DMS53 treated with DMSO at 0.1 percent for 48 hours (cell line): ENCODE measurements at regions not wholly inside any gene's neighbourhood (a gene's known extent, or its start where the extent isn't known, plus 50 kb on each side); places are given as distances from the start of the nearest gene placed in this dataset.
A peak's percentile ranks its signal among the peaks of the same experiment; 100 is the strongest.

Source experiments
- DNase-seq: peaks from one replicate; lab custom pipeline; 2025; ENCODE audit not compliant: unreplicated experiment; lab: John Stamatoyannopoulos, UW

GRCh38 chr9:105828171-105828570, 133.8 kb downstream of the TMEM38B start:
- DNase-seq, result no peak

DNA sequence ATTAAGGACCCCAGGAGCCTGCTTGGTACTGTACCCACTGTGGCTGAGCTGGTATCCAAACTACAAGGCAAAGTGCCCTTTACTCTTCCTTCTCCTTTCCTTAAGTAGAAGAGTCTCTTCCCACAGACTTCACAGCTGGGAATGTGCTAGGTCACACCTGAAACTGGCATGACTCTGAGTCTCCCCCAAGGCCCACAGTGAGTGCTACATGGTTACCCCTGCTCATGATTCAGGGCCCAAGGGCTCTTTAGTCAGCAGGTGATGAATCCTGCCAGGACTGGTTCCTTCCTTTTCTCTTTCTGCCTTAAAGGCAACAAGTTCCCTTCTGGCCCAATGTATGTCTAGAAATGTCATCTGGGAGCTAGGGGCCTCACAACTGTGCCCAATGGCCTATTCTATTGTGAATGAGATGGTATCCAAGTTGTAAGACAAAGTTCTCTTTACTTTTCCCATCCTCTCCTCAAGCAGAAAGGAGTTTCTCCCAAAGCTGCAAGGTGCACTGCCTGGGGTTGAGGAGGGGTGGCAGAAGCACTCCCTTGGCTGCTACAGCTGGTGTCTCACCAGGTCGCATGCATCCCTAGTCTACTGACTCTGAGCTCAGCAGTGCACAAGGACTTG, 134.4 kb downstream of the TMEM38B start:
- DNase-seq, result no peak

DNA sequence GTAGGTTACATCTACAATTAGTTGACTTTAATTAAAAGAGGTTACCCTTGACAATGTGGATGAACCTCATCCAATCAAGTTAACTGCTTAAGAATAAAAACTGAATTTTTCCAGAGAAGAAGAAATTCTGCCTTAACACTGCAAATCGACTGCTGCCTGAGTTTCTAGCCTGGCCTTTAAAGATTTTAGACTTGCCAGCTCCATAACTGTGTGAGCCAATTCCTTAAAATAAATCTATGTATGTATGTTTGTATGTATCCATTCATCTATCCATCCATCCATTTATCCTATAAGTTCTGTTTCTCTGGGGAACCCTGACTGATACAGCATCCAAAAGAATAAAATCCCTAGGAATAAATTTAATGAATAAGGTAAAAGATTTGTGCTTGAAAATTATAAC, 136.1 kb downstream of the TMEM38B start:
- no peak for DNase-seq

- no peak for DNase-seq
These were observed 137.9 kb downstream of the TMEM38B start for GRCh38 chr9:105832096-105832710.

DNA sequence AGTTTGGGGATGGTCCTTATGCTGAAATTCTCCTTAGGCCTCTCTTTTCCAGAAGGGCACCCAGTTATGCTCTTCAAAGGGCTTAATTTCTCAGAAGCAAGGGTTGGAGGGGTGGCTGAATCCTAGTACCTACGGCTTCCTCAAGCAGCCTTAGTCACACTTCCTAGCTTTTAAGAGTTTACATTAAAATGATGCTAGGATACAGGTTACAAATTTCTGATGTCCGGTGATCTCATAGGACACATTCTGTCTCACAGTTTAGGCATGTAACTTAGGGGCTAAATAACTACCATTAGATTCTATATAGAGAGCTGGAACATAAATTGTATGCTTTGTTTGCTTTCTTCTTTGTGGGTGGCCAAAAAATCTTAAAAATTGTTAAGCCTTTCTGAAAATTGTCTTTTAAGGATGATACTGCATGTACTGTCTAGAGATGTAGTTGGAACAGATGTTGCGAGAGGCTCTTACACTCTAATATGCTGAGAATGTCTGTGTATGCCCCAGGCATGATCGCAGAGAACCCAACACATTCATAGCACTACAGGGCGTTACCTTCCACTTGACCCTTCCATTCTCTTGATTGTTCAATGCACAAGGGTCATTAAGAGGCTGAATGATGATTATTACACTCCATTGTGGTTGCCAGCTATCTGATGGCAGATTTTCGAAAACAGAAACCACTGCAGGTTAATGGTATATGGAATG, 139.1 kb downstream of the TMEM38B start:
- DNase-seq, result no peak

DNA sequence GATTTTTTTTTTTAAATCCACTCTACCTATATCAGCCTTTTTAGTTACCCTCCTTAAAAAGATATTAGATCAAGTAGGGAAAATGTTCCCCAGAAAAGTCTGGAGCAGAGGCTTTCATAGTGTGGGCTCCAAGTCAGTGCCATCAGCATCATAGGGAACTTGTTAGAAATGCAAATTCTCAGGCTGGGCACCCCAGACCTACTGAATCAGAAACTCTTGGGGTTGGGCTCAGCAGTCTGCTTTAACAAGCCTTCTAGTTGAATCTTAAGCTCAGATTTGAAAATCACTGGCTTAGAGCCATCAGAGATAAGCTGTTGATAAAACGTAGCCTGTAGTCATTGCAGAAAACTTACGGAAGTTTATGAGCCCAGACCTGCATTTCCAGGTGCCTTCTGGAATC, 140.1 kb downstream of the TMEM38B start:
- no peak for DNase-seq

GRCh38 chr9:105835721-105836120, 141.4 kb downstream of the TMEM38B start:
- no peak for DNase-seq

- no peak for DNase-seq
These were observed 142.8 kb downstream of the TMEM38B start for GRCh38 chr9:105836936-105837660.

DNA sequence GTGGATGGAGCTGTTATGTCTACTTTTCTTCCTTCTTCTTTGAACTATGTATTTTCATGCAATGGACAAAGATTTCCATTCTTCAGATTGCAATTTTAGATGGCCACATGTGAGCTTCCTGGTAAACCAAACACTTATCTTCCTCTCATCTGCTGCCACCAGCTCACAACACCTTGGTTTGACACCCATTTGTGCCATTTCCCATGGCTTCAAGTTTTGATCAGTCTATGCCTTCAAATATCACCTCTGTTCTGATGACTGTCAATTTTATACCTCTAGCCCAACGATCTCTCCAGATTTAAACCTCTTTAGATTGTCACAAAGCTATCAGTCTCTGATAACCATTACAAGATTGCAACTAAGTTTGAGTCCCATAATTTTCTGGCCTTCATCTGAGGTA, 147.2 kb downstream of the TMEM38B start:
- no peak for DNase-seq

DNA sequence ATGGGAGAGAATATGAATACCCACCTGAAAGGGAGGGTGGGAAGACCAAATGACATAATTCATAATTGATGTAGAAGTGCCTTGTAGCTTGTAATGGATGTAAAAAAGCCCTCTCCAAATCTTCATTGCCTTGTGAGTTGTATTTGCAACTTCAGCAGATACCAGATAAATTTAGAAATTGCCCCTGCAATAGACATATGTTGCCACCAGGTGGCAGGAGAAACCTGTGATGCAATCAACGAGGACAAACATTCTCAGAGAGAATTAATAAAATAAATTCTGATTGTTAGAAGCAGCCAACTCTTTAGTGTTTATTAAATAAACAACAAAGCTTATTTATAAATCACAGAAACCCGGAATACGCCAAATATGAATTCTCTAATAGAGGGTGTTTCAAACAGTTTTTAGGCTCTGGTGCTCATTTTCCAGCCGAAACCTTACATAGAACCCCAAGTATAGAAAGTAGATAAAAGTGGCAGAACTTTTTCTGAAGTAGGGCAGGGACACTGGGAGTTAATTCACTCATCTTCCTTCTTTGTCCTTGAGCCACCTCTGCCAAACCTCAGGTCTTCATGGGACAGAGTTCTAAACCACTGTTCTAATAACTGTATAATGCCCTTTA, 147.8 kb downstream of the TMEM38B start:
- DNase-seq, result peak; percentile 18

DNA sequence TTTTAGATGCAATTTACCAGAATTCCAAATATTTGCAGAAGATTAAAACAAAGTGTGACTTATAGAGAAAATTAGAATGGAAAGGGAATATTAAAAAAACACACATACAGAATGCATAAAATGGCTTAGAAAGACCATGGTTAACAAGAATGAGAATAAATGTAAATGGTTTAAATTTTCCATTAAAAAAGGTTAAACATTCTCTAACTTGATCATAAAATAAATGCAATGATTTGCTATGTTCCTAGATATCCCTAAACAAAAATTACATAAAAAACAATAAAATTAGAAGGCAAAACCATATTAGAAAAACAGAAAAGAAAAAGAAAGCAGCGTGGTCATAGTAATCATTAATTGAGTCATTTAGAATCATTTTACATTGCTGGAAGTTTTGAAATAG, 152.5 kb downstream of the TMEM38B start:
- DNase-seq, result no peak

DNA sequence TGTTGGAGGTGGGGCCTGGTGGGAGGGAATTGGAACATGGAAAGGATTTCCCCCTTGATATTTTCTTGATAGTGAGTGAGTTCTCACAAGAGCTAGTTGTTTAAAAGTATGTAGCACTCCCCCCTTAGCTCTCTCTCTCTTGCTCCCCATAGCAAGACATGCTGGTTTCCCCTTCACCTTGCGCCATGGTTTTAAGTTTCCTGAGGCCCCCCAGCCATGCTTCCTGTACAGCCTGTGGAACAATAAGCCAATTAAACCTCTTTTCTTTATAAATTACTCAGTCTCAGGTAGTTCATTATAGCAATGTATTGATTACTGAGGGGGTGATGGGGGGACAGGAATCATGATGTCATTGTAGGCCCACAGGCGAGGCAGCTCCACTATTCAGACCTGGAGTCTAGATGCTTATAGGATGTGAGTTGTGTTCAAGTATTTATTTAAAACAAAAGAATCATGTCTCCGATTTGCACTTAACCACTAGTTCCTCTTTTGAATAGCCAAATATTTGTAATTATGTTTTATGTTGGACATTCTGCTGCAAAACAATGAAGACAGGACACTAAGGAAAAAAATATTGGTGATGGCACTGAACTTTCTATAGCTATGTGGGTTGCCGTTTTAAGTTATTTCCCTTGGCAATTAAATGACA, 156.6 kb downstream of the TMEM38B start:
- DNase-seq, result no peak

DNA sequence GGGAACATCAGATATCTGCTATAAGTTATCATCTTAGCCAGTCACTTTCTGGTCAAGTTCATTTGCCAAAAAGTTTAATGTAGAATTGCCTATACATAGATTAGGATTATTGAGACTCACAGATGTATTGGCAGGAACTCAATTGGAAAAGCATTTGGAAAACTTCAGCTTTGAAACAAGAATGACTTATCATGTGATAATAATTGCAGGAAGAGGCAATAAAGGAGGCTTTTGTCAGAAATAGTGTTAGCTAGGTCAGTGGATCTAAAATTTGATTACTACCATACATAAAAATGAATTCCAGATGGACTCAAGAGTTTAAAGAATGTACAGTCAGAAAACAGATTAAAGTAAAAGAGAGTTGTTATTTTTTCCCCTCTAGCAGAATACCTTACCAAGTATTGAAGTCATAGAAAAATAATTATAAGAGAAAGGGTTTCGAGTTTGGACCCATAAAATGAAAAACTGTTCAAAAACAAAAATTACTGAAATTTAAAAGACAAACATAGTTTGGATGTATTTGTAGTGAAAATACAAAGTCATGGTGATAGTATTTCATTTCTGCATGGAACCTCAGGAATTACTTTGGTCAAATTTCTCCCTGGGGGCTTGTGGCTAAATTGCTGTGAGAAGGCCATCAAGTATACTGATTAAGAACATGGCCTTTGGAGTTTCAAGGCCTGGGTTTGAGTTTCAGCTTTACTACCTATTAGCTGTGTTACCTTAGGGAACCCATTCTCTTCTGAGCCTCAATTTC, 159.9 kb downstream of the TMEM38B start:
- no peak for DNase-seq

DNA sequence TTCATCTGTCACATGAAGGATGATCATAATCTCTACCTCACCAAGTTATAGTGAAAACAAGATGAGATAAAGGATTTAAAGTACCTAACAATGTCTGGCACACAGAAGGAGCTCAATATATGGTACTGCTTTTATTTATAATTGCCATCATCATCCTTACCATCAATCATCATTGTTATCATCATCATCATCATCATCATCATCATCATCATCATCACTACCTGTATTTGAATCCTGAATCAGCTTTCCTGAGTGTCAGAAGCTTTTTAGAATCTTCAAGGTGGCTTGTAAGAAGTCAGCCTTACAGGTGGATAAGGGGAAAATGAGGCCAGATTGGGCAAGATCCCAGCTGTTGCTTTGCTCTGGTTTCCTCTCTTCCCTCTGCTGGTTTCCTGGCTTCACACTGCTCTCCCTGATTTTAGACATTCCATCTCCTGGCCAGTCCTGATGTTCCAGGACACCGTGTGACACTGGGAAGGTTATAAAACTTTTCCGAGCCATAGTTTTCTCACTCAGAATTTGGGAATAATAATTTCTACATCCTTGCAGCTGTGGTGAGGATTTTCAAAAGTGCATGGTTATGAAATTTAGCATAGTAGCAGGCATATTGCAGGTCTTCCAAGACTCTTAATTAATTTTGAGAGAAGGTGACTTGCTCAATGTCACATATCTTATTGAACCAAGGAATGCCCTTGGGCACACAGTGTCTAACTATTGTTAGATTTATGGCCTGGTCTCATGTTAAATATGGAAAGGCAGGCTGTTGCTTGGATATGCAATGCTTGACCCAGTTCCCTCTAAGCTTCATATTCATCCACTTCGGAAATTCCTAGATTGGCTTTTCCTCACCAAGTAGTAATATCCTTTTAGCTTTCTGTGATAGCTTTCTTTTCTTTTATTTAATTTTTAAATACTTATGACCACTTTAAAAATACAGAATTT, 160.7 kb downstream of the TMEM38B start:
- DNase-seq, result no peak

DNA sequence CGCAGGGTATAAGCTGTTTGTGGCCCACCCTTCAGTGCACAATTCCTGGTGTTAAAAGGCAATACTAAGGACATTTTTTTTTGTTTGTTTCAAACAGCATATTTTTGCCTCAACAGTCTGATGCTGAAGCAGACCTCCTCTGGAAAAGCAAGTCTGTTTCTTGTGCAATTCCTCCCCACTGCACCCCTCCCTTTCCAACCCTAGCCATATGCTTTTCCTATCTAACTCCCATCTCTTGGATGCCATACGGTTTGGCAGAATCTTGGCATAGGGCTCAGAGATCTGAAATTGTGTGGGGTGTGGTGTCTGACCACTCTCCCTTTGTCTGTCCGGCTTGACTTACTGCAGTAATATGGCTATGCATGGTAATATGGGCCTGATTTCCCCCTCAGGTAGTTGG, 161.6 kb downstream of the TMEM38B start:
- DNase-seq, result no peak

DNA sequence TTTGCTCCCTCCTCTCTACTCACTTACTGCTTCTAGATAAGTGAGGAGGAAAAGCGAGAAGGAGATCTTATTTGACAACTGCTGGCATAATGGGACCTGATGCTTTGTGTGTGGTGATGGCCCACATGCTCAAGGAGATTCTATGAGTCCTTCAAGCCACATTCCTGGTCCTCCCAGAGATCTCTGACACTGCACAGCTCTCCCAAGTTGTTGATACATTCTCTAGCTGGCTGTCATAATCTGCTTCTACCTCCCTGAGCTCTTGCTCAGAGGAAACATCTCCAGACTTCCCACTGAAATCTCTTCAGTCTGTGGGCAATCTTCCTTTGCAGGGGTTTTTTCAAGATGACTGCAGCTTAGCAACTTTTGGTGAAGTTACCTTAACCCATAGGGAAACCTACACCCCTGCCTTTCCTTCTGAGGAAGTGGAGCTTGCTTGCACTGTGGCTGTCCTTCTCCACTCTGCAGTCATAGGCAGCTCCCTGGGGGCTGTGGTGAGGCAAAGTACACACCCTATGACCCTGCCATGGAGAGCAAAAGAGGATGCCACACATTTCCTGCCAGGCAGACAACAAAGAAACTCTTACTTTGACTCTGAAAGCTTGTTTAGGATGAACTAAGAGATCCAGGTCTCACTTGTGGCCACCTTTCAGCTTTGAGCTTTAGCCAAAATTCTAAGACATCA, 163.8 kb downstream of the TMEM38B start:
- DNase-seq, result no peak

GRCh38 chr9:105858877-105859276, 164.5 kb downstream of the TMEM38B start:
- no peak for DNase-seq

GRCh38 chr9:105859428-105860091, 165.2 kb downstream of the TMEM38B start:
- no peak for DNase-seq
